ENCODE measurements at regions not wholly inside any gene's neighbourhood (a gene's known extent, or its start where the extent isn't known, plus 50 kb on each side); places are given as distances from the start of the nearest gene placed in this dataset.
A peak's percentile ranks its signal among the peaks of the same experiment; 100 is the strongest.

DNA sequence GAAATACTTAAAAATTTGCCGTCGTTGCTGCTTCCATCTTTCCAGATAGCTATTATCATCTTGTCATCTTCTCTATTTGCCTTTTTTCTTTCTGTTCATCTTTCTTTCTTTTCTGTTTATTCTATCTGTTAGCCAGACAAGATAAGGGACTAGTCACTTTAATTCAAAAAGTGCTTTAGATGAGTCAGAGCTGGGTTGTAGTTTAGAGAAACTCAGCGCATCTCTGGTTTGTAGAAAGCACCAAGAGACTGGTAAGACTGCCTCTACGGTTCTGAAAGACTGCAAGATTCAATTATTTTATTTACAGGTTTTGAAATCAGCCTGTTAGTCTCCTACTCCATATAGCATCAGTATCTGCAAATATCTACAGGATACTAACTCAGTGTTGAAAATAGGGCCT, 562.8 kb upstream of the RIOK2 start:
- H3K4me1 ChIP-seq (ENCODE audit: low read depth), result no peaks in the 10 kb centered on the region
- DNase-seq (no peak), ATAC-seq (no peak)
- H3K9me3 ChIP-seq, result no peaks in the 10 kb centered on the region
- no peaks in the 10 kb centered on the region for H3K36me3 ChIP-seq (ENCODE audit: low read depth)
- TF ChIP-seq, protein P1, sequence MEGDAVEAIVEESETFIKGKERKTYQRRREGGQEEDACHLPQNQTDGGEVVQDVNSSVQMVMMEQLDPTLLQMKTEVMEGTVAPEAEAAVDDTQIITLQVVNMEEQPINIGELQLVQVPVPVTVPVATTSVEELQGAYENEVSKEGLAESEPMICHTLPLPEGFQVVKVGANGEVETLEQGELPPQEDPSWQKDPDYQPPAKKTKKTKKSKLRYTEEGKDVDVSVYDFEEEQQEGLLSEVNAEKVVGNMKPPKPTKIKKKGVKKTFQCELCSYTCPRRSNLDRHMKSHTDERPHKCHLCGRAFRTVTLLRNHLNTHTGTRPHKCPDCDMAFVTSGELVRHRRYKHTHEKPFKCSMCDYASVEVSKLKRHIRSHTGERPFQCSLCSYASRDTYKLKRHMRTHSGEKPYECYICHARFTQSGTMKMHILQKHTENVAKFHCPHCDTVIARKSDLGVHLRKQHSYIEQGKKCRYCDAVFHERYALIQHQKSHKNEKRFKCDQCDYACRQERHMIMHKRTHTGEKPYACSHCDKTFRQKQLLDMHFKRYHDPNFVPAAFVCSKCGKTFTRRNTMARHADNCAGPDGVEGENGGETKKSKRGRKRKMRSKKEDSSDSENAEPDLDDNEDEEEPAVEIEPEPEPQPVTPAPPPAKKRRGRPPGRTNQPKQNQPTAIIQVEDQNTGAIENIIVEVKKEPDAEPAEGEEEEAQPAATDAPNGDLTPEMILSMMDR (IDR thresholded peaks at IDR 0.05), result no peak
- H3K4me3 ChIP-seq, result no peak overlapping the region
- intact Hi-C loops (cut with DNase I, micrococcal nuclease), result no loop called here

DNA sequence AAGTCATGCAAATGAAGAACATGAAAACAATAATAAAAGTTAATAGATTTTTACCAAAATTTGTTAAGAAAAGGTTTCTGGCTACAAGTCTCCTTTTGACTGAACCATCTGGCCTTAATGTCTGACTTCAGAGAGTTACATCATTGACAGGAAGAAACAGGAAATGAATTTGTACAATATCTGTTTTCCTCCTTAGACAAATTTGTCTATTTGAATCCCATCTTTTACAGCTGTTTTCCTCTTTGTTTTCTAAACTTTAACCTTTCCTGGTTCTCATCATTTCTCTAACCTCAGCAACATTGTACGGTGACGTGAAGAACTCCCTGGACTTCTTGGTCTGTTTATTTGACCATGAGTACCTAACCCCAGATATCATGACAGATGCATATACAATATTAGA, 567.5 kb upstream of the RIOK2 start:
- H3K36me3 ChIP-seq (ENCODE audit: low read depth), result no peaks in the 10 kb centered on the region
- no peak for ATAC-seq
- H3K4me1 ChIP-seq (ENCODE audit: low read depth), result no peaks in the 10 kb centered on the region
- TF ChIP-seq, protein P1 (IDR thresholded peaks at IDR 0.05), result no peak
- no peak overlapping the region for H3K4me3 ChIP-seq
- no peaks in the 10 kb centered on the region for H3K9me3 ChIP-seq
- intact Hi-C loops (cut with DNase I, micrococcal nuclease), result no loop called here
- no peak for DNase-seq

DNA sequence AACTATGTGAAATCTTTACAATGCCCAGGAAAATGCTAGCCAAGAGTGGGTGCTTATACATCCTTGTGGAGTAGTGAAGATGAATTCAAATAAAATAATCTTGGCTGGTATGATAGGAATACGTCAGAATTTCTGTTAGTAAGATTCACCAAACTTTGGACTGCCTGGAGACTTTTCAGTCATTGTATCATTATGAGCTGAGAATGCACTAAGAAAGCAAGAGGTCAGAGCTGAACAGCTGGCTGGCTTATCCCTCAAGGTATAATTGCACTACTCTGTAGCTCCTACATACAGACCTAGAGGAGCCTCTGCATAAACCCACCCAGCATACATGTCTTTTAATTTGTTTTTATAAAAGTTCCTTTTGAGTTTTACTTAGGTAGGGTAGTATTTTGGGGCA, 568.5 kb upstream of the RIOK2 start:
- TF ChIP-seq, protein P1 (IDR thresholded peaks at IDR 0.05), result no peak
- Histone ChIP-seq H3K36me3 (ENCODE audit: low read depth) (no peaks in the 10 kb centered on the region), H3K4me1 (ENCODE audit: low read depth) (no peaks in the 10 kb centered on the region), H3K4me3 (no peak overlapping the region), H3K9me3 (no peaks in the 10 kb centered on the region)
- DNase-seq (no peak), ATAC-seq (no peak)
- intact Hi-C loops (cut with DNase I, micrococcal nuclease), result no loop called here

DNA sequence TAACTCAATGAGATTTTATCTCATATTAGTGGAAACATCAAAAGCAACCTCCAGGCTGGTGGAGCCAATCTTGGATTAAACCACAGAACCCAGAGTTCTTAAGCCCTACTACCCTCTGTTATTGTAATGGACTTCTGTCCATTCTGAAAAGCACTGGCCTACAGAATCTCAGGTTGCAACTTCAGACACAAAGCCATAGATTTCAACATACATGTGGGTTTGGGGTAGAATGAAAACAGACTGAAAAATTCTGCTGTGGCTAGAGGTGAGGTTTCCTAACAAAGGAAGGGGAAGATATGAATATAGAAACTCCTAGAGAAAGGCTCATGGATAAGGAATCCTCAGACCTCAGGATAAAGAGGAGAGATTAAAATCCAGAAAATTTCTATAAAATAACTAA, 569.8 kb upstream of the RIOK2 start:
- Histone ChIP-seq H3K9me3 (no peaks in the 10 kb centered on the region), H3K36me3 (ENCODE audit: low read depth) (no peaks in the 10 kb centered on the region), H3K4me1 (ENCODE audit: low read depth) (no peaks in the 10 kb centered on the region), H3K4me3 (no peak overlapping the region)
- intact Hi-C loops (cut with DNase I, micrococcal nuclease), result no loop called here
- DNase-seq, result no peak
- no peak for ATAC-seq
- TF ChIP-seq, protein P1 (IDR thresholded peaks at IDR 0.05), result no peak

DNA sequence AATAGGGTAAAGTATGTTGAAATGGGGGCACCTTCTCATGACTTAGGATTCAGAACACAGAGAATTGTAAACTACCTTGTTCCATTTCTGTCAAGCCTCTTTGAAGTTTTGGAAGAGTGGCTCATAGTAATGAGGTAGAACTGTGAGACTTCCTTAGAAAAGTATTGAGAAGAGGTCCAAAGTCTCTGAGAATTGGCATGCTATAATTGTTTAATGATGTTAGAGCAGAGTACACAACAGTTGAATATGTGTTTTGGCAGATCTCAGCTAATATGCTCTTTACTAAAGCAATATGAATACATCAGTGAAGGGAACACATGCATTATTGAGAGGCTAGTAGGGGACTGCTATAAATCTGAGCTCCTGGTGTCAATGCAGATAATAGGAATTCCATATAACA, 579.4 kb upstream of the RIOK2 start:
- Histone ChIP-seq H3K36me3 (ENCODE audit: low read depth) (no peaks in the 10 kb centered on the region), H3K4me1 (ENCODE audit: low read depth) (no peaks in the 10 kb centered on the region), H3K4me3 (no peak overlapping the region), H3K9me3 (no peaks in the 10 kb centered on the region)
- no peak for DNase-seq
- peak; percentile 26 for ATAC-seq
- TF ChIP-seq, protein P1 (IDR thresholded peaks at IDR 0.05), result no peak
- intact Hi-C loops (cut with DNase I, micrococcal nuclease), result no loop called here

DNA sequence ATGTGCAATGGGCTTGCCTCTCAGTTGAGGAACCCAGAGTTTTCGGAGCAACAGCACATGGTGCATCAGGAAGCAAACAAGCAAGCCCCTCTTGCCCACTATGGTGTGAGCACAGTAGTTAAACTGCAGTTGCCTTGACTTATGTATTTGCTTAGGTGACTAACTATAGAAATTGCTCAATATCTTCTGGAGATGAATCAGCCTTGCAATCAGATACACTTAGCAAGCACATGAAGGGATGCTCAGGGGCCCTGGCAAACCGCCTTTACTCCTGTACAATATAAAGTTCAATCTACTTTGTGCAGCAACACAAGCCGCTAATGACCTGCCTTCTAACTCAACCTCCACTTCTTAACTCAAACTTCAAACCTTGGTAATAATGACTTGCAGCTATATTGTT, 581.7 kb upstream of the RIOK2 start:
- H3K9me3 ChIP-seq, result no peaks in the 10 kb centered on the region
- H3K36me3 ChIP-seq (ENCODE audit: low read depth), result no peaks in the 10 kb centered on the region
- DNase-seq (no peak), ATAC-seq (no peak)
- H3K4me1 ChIP-seq (ENCODE audit: low read depth), result no peaks in the 10 kb centered on the region
- TF ChIP-seq, protein P1 (IDR thresholded peaks at IDR 0.05), result no peak
- H3K4me3 ChIP-seq, result no peak overlapping the region
- intact Hi-C loops (cut with DNase I, micrococcal nuclease), result no loop called here
